ENCODE measurements at regions not wholly inside any gene's neighbourhood (a gene's known extent, or its start where the extent isn't known, plus 50 kb on each side); places are given as distances from the start of the nearest gene placed in this dataset.

DNA sequence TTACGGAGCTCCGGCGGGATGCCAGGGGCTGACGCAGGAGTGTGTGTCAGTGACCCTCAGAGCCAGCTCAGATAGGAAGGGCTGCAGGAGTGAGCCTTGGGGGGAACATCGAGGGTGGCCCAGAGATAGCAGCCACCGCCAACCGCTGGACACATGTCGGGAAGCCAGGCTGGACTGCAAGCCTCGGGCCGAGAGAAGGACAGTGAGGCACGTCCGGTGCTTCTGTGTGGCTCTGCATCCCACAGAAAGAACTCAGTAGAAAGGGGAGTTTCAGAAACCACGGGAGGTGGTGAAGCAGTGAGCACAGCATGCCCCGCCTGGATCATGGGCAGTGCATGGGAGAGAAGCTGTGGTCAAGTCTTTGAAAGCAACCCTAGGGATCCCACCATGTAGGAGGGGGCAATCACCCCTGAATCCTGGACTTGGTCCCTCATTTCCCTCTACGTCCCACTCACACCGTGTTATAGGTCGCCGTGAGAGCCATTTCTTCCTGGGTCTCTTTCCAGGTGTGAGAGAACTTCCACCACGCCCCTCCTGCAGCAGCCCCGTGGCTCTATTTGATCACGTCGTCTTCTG is 383.7 kb upstream of the CDH4 start:
- no peak overlapping the region for H3K4me3 ChIP-seq (ENCODE audit: low read depth, low read length)
- DNase-seq (ENCODE audit: low read depth): no peak
- TF ChIP-seq, protein P1, sequence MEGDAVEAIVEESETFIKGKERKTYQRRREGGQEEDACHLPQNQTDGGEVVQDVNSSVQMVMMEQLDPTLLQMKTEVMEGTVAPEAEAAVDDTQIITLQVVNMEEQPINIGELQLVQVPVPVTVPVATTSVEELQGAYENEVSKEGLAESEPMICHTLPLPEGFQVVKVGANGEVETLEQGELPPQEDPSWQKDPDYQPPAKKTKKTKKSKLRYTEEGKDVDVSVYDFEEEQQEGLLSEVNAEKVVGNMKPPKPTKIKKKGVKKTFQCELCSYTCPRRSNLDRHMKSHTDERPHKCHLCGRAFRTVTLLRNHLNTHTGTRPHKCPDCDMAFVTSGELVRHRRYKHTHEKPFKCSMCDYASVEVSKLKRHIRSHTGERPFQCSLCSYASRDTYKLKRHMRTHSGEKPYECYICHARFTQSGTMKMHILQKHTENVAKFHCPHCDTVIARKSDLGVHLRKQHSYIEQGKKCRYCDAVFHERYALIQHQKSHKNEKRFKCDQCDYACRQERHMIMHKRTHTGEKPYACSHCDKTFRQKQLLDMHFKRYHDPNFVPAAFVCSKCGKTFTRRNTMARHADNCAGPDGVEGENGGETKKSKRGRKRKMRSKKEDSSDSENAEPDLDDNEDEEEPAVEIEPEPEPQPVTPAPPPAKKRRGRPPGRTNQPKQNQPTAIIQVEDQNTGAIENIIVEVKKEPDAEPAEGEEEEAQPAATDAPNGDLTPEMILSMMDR (IDR thresholded peaks at IDR 0.05; ENCODE audit: insufficient read depth, low read depth, low read length): no peak

DNA sequence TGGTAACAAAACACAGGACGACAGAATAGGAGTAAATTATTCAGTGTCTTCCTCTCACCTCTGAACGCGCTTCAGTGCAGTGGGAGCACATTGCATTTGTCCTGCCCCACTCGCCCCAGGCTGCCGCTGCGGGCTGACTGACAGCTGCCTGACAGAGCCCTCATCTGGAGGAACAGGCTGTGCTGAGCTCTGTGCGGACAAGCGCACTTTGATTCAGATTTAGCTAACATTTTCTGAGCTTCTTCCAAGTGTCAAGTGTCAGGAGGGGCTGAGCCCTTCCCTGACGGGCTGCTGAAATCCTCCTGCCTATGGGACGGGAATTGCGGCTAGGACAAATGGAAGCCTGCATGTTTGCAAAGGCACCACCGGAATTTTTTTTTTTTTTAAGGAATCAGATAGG is 383.0 kb upstream of the CDH4 start:
- no peak for DNase-seq (ENCODE audit: low read depth)
- no peak overlapping the region for H3K4me3 ChIP-seq (ENCODE audit: low read depth, low read length)
- TF ChIP-seq, protein P1 (IDR thresholded peaks at IDR 0.05; ENCODE audit: insufficient read depth, low read depth, low read length): no peak

DNA sequence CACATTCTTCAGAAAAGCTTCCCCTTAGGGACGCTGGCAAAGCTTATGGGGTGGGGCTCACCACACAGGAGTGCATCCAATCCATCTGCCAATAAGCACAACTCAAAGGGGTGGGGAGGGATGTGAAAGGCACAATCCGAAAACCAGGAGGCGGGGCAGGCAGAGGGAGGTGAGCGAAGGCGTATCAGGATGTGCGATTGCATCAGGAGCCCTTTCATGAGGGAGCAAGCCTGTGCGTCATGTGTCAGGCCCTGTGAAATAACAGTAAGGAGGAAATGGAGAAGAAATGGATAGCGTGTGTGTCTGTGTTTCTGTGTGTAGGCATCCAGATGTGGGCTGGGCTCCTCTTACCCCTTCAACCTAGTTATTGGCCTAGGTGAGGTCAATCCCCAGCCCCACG is 382.4 kb upstream of the CDH4 start:
- H3K4me3 ChIP-seq (ENCODE audit: low read depth, low read length): no peak overlapping the region
- TF ChIP-seq, protein P1 (IDR thresholded peaks at IDR 0.05; ENCODE audit: insufficient read depth, low read depth, low read length): no peak
- DNase-seq (ENCODE audit: low read depth): no peak

DNA sequence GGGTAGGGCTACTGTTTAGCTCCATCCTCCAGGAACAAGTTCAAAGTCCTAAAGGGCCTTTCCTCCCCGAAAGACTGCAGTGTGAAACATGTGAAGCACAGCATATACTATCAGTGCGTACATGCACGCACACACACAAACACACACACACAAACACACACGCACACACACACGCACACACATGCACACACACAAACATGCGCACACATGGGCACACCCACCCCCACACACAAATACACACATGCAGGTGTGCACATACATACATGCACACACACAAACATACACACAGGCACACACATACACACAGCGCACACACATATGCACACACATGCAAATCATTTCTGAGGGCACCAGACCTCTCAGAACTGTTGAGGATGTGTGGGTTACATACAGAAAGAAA is 382.0 kb upstream of the CDH4 start:
- TF ChIP-seq, protein P1 (IDR thresholded peaks at IDR 0.05; ENCODE audit: insufficient read depth, low read depth, low read length): no peak
- DNase-seq (ENCODE audit: low read depth): no peak
- H3K4me3 ChIP-seq (ENCODE audit: low read depth, low read length): no peak overlapping the region

DNA sequence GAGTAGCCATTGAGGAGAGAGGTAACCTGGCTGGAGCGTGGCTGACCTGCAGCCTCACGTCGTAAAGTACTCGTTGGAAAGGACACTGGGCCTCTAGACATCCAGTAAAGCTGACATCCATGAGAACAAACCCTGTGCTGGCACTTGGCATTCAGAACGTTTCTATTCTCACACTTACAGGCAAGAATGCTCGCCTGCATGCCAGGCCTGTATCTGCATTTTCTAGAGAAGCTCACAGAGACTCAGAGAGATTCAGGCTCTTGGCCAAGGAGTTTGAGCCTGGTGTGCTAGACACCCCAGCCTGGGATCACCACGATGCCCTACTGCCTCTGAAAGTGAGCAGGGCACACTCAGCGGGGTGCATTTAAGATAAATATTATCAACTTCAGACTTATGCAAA is 379.8 kb upstream of the CDH4 start:
- TF ChIP-seq, protein P1 (IDR thresholded peaks at IDR 0.05; ENCODE audit: insufficient read depth, low read depth, low read length): no peak
- H3K4me3 ChIP-seq (ENCODE audit: low read depth, low read length): no peak overlapping the region
- no peak for DNase-seq (ENCODE audit: low read depth)

DNA sequence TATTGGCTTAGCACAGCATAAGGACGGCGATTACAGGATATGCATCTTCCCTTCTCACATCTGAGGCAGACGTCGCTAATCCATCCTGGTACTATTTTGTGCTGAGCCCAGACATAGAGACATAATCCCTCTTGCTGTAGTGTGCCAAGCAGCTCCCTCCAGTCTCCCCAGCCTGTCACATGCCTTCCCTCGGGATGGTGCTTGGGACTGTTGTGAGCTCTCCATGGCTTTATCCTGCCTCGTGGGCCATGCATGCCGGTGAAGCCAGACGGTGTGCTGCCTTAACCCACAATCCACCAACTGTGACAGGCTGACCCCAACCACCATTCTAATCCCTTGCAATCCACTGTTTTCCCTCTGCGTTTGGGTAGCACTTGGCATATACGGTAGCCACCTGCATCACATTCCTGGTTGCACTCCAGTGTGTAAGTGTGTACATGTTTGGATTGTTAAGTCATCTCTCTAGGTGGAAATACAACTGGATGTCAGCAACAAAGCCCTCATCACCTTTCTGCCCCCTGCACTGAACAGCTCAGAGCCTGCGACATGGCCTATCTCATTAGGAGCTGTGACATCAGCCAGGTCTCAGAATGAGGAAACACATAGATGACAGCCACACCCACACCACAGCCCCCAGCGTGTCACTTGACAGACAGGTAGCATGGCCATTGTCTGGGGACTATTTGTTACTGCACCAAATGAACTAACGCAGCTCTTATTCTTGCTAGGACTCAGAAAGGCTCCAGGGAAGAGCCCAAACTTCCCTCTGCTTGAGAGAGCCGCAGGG is 374.8 kb upstream of the CDH4 start:
- DNase-seq (ENCODE audit: low read depth): no peak
- TF ChIP-seq, protein P1 (IDR thresholded peaks at IDR 0.05; ENCODE audit: insufficient read depth, low read depth, low read length): no peak

More for the DNA sequence above, 374.8 kb upstream of the CDH4 start:
- H3K4me3 ChIP-seq (ENCODE audit: low read depth, low read length): no peak overlapping the region
